Tongue (tissue), 1 donor: ENCODE measurements at regions not wholly inside any gene's neighbourhood (a gene's known extent, or its start where the extent isn't known, plus 50 kb on each side); places are given as distances from the start of the nearest gene placed in this dataset.
"Not testable (repeated sequence)": the region's sequence is repeated elsewhere in the genome, so short reads cannot be mapped to it uniquely, and the experiment has no call there.

Source experiments
- DNase-seq: peaks from one replicate; pipeline ENCODE4 v3.0.0-alpha.2; 2015

DNA sequence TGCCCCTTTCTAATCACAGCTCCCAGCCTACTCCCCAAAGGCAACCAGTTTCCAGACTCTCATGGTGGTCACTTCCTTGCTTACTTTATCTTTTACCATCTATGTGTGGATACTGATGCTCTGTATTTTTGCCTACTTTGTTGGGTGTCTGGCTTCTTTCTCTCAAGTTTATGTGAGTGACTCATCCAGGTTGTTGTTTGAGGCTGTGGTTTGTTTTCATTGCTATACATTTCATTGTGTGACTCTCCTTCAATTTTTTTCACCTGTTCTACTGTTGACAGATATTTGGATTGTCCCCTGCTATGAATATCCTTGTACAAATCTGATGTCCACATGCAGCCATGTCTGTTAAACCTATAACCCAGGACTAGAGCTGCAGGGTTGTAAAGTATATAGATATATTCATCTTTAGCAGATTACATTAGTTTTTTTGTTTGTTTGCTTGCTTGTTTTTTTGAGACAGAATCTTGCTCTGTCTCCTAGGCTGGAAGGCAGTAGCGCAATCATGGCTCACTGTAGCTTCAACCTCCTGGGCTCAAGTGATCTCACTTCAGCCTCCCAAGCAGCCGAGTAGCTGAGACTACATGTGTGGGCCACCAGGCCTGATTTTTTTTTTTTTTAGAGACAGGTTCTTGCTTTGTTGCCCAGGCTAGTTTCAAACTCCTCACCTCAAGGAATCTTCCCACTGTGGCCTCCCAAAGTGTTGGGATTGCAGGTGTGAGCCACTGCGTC lies 72.9 kb upstream of the EEF1E1 start:
- no peak for DNase-seq

DNA sequence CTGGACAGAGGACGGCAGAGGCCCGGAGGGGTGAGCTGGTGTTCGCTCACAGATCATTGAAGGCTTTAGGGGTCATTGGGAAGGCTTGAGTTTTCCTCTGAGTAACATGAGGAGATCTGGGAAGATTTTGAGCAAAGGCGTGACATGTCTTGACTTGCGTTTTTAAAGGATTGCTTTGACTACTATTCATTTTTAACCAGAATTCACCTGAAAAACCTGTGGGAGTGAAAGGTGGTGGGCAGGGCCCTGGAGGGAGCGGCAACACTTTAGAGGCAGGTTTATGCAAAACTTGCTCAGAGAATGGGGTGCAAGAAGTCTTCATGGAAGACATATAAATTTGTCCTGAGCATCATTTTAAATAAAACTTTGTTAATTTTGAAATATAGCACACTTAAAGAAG lies 72.2 kb upstream of the EEF1E1 start:
- DNase-seq: no peak

DNA sequence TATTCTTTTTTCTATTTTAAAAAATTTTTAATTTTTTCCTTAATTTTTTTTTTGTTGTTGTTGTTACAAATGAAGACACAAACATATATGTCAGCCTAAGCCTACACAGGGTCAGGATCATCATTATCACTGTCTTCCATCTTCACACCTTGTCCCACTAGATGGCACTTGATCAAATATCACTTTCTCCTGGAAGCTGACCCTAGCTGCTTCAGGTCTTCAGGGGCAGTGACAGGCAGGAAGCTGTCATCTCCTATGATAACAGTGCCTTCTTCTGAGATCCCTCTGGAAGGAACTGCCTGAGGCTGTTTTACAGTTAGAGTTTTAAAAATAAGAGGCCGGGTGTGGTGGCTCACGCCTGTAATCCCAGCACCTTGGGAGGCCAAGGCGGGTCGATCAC lies 70.2 kb upstream of the EEF1E1 start:
- no peak for DNase-seq

DNA sequence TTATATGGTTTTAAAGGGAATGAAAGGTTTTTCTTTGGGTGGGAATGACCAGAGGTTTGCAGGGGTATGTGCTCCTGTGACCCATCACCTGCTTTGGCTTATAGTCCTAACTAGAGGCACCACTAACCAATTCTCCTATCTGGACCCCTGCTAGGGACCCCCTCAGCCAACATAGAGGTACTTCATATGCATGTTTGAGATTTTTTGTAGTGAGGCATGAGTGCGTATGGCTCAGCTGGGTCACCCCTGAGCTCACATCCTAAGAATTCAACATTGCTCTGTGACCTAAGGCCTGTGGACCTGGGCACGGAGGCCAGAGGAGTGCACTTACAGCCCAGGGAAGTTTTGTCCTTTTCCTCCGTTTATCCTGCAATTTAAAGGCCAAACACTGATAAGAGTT lies 68.4 kb upstream of the EEF1E1 start:
- DNase-seq: no peak

DNA sequence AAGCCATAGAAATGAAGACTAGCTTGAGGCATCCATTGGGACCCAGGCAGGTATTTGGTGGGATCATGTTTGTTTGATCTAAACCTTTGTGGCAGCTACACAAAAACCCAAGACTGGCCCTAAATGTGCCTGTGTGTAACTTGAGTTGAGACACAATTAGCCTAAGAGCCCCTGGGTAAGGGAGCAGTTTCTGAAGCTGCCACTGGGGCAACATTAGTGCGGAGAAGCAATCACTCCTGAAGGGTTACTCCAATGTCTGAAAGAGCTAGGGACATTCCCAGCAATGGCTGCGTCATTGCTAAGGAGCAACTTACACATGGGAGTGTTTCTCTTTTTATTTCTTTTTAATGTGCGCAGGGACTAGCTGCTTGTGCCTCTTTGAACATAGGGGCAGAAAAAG lies 67.9 kb upstream of the EEF1E1 start:
- no peak for DNase-seq

DNA sequence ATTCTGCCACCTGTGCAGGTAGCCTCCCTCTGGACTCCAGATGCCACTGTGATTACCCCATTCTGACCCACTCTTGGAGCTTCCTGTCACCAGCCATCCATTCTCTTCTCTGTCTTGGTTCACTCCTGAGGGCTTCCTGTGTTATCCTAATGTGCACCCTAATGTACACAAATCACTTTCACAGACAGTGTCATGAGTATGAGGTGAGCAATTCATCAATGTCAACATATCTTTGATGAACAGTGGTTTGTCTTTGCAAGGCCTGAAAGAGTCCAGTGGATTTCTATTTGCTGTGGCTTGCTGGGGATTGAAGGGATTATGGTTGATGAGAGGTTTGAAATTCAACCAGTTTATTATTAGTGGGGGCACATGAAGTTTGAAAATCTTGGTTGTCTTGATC lies 63.8 kb upstream of the EEF1E1 start:
- DNase-seq: no peak

DNA sequence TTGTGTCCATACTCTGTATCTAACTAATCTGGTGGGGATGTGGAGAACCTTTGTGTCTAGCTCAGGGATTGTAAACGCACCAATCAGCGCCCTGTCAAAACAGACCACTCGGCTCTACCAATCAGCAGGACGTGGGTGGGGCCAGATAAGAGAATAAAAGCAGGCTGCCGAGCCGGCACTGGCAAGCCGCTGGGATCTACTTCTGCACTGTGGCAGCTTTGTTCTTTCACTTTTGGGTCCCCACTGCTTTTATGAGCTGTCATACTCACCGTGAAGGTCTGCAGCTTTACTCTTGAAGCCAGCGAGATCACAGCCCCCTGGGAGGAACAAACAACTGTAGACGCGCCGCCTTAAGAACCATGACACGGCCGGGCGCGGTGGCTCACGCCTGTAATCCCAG lies 62.7 kb upstream of the EEF1E1 start:
- not testable (repeated sequence) for DNase-seq

DNA sequence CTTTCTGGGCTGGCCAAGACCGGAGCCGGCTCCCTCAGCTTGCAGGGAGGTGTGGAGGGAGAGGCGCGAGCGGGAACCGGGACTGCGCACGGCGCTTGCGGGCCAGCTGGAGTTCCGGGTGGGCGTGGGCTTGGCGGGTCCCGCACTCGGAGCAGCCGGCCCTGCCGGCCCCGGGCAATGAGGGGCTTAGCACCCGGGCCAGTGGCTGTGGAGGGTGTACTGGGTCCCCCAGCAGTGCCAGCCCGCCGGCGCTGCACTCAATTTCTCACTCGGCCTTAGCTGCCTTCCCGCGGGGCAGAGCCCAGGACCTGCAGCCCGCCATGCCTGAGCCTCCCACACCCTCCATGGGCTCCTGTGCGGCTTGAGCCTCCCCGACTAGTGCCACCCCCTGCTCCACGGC lies 61.9 kb upstream of the EEF1E1 start:
- DNase-seq: not testable (repeated sequence)

DNA sequence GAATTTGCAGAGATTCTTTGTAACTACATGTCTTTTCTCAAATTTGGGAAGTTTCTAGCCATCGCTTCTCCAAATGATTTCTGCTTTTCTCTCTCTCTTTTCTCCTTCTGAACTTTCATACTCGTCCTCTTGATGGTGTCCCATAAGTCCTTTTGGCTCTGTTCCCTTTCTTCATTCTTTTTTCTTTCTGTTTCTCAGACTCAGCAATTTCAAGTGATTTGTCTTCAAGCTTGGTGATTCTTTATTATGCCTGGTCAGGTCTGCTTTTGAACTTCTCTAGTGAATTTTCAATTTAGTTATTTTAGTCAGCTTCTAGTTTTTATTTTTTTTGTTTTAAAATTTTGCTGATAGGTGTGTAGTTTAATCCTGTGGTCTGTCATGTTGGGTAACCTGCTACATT lies 57.6 kb upstream of the EEF1E1 start:
- no peak for DNase-seq

DNA sequence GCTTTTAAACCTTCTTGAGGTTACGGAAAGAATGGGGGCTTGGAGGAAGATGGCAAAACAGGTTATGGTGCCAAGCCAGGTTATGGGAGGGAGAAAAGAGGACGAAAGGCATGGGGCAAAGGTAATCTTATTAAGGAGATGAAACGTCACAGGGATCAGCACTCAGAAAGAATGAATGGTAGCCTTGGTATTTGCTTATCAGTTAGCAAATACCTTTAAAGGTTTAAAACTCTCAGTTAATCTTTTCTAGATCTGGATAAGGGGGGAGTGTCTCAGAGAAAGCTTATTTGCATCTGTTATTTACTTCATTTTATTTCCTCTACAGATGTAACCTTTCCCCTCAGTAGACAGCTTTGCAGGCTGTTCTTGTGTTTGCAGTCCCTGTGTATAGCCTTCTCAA lies 55.5 kb upstream of the EEF1E1 start:
- DNase-seq: no peak

DNA sequence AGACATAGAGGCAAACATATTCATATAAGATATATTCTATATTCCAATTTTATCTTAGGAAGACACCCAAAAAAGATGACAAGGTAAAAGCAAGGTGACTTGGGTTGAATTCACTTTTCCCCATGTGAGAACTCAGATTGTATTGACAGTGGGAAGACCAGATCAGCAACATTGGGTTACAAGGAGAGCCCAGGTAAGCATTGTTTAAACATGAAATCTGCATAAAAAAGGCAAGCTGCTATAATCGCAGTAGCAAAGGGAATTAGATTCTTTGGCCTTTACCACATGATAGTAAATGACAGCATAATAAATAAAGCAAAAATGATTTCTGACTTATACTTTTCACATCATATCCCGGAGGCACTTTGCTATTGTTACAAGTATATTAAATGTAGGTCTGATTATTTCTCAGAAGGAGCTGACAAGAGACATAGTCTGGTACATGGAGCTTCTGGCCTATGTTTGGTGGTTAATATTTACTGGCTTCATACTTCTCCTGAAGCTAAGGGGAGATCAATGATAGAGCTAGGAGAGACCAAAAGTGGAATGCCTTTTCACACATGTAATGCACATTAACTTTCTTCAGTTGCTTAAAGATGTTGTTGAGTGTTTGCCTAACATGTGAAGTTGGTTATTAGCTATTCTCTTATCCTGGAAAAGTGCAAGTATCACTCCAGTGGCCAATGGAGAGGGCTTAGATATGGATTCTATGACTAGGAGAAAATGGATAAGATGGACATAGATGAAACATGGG lies 53.1 kb upstream of the EEF1E1 start:
- DNase-seq: no peak
